WTC11 (cell line): ENCODE measurements at regions not wholly inside any gene's neighbourhood (a gene's known extent, or its start where the extent isn't known, plus 50 kb on each side); places are given as distances from the start of the nearest gene placed in this dataset.

Experiments used
- ATAC-seq: fragments of 200-7000 bp; cut with Tn5 transposase; 2 replicates; pipeline ENCODE4 v1.10.0; 2021; ENCODE audit warnings: mild to moderate bottlenecking, moderate library complexity
- CTCF ChIA-PET: fragments of 300-600 bp; sonication (Branson Sonifier 250); formaldehyde crosslinking; loops from one replicate; lab custom pipeline; 2021; ENCODE audit warnings: antibody characterized with exemption; lab: Charles Lee
- POLR2A ChIA-PET: fragments of 350-600 bp; sonication (Branson Sonifier 250); formaldehyde crosslinking; loops from one replicate; lab custom pipeline; 2021; ENCODE audit warnings: antibody characterized with exemption; lab: Charles Lee
- DNase-seq: peaks from one replicate; pipeline ENCODE4 v3.0.0; 2021; ENCODE audit warnings: low spot score
- H3K27ac Mint-ChIP-seq: 2 replicates; pipeline ENCODE4 v1.8.0; 2021; ENCODE audit warnings: mixed read lengths
- H3K27me3 Mint-ChIP-seq: 2 replicates; pipeline ENCODE4 v1.8.0; 2021; ENCODE audit warnings: low read depth, mild to moderate bottlenecking, moderate library complexity, mixed read lengths
- H3K36me3 Mint-ChIP-seq: 2 replicates; pipeline ENCODE4 v1.8.0; 2021; ENCODE audit warnings: mixed read lengths
- H3K4me1 Mint-ChIP-seq: 2 replicates; pipeline ENCODE4 v1.8.0; 2022; ENCODE audit warnings: mixed read lengths
- H3K4me3 Mint-ChIP-seq: 2 replicates; pipeline ENCODE4 v1.8.0; 2021; ENCODE audit warnings: mild to moderate bottlenecking, moderate library complexity, mixed read lengths
- H3K9me3 Mint-ChIP-seq: 2 replicates; pipeline ENCODE4 v1.8.0; 2021; ENCODE audit warnings: mixed read lengths
- ATF2 ChIP-seq: sonication (generic); formaldehyde crosslinking; IDR thresholded peaks from 2 replicates; pipeline ENCODE4 v1.8.1; 2022; ENCODE audit warnings: low read depth, missing genetic modification reagents, borderline replicate concordance
- FOXK1 ChIP-seq: sonication (generic); formaldehyde crosslinking; IDR thresholded peaks from 2 replicates; pipeline ENCODE4 v1.8.0; 2022; ENCODE audit warnings: mild to moderate bottlenecking, moderate library complexity, missing genetic modification reagents
- GABPB1 ChIP-seq: sonication (generic); formaldehyde crosslinking; IDR thresholded peaks from 2 replicates; pipeline ENCODE4 v1.8.1; 2023; ENCODE audit warnings: mild to moderate bottlenecking, missing genetic modification reagents
- GRHL2 ChIP-seq: fragments of 250-450 bp; sonication (Bioruptor Pico); IDR thresholded peaks from 2 replicates; pipeline ENCODE4 v1.8.0; 2022; ENCODE audit warnings: mild to moderate bottlenecking, moderate library complexity; ENCODE audit not compliant: insufficient replicate concordance, severe bottlenecking
- IRF2 ChIP-seq: sonication (generic); formaldehyde crosslinking; IDR thresholded peaks from 2 replicates; pipeline ENCODE4 v1.8.0; 2022; ENCODE audit warnings: low read depth, missing genetic modification reagents, borderline replicate concordance
- JUN ChIP-seq: sonication (generic); formaldehyde crosslinking; IDR thresholded peaks from 2 replicates; pipeline ENCODE4 v1.8.0; 2023; ENCODE audit warnings: mild to moderate bottlenecking, missing genetic modification reagents
- MXD4 ChIP-seq: fragments of 250-450 bp; sonication (Bioruptor Pico); IDR thresholded peaks from 2 replicates; pipeline ENCODE4 v1.8.0; 2021; ENCODE audit warnings: mild to moderate bottlenecking, moderate library complexity, borderline replicate concordance
- MYBL2 ChIP-seq: sonication (generic); formaldehyde crosslinking; IDR thresholded peaks from 2 replicates; pipeline ENCODE4 v1.8.1; 2023; ENCODE audit warnings: mild to moderate bottlenecking, moderate library complexity, missing genetic modification reagents
- NR2C2 ChIP-seq: sonication (generic); formaldehyde crosslinking; IDR thresholded peaks from 2 replicates; pipeline ENCODE4 v1.8.0; 2022; ENCODE audit warnings: mild to moderate bottlenecking, missing genetic modification reagents
- RORB ChIP-seq: fragments of 250-450 bp; sonication (Bioruptor Pico); IDR thresholded peaks from 2 replicates; pipeline ENCODE4 v1.9.0; 2021; ENCODE audit warnings: mild to moderate bottlenecking
- SMAD4 ChIP-seq: sonication (generic); formaldehyde crosslinking; IDR thresholded peaks from 2 replicates; pipeline ENCODE4 v1.8.0; 2022; ENCODE audit warnings: mild to moderate bottlenecking, missing genetic modification reagents
- TEAD1 ChIP-seq: sonication (generic); formaldehyde crosslinking; IDR thresholded peaks from 2 replicates; pipeline ENCODE4 v1.8.0; 2022; ENCODE audit warnings: mild to moderate bottlenecking, missing genetic modification reagents
- ZNF425 ChIP-seq: fragments of 250-450 bp; sonication (Bioruptor Pico); conservative IDR thresholded peaks from 2 replicates; pipeline ENCODE4 v1.9.0; 2021; ENCODE audit warnings: mild to moderate bottlenecking
- TF ChIP-seq, protein P1 (sequence below): sonication (generic); formaldehyde crosslinking; IDR thresholded peaks from 2 replicates; pipeline ENCODE4 v1.8.0; 2022; ENCODE audit warnings: mild to moderate bottlenecking, missing genetic modification reagents
- TF ChIP-seq, protein P2 (sequence below): fragments of 200-600 bp; IDR thresholded peaks from 2 replicates; pipeline ENCODE4 v1.8.0; 2022; ENCODE audit warnings: antibody characterized with exemption
- TF ChIP-seq, protein P3 (sequence below): sonication (generic); formaldehyde crosslinking; IDR thresholded peaks from 2 replicates; pipeline ENCODE4 v1.8.1; 2023; ENCODE audit warnings: mild to moderate bottlenecking, missing genetic modification reagents
- TF ChIP-seq, protein P4 (sequence below): fragments of 250-450 bp; sonication (Bioruptor Pico); IDR thresholded peaks from 2 replicates; pipeline ENCODE4 v1.9.0; 2021; ENCODE audit warnings: moderate library complexity, mild to moderate bottlenecking, inconsistent platforms, borderline replicate concordance
- TF ChIP-seq, protein P5 (sequence below): sonication (generic); formaldehyde crosslinking; IDR thresholded peaks from 2 replicates; pipeline ENCODE4 v1.8.0; 2022; ENCODE audit warnings: missing genetic modification reagents

GRCh38 chr5:159752622-159753275 lies 163.5 kb upstream of the ADRA1B start:
- H3K4me3 Mint-ChIP-seq = no peak overlapping the region
- H3K4me1 Mint-ChIP-seq = no peaks in the 10 kb centered on the region
- peaks cover 26% of the 10 kb centered on the region for H3K9me3 Mint-ChIP-seq
- no peak for ATAC-seq
- CTCF ChIA-PET = no interaction called here
- TF ChIP-seq SMAD4 (CRISPR knock-in tag) = no peak
- TF ChIP-seq, all 79 proteins: peak for 0
- peaks cover 10% of the 10 kb centered on the region; the same call in 1 of the 2 replicates for H3K36me3 Mint-ChIP-seq
- H3K27me3 Mint-ChIP-seq = no peaks in the 10 kb centered on the region
- POLR2A ChIA-PET = no interaction called here
- no peak for DNase-seq
- H3K27ac Mint-ChIP-seq = no peak overlapping the region

GRCh38 chr5:159758189-159758588 lies 158.1 kb upstream of the ADRA1B start:
- H3K4me3 Mint-ChIP-seq = no peak overlapping the region
- ChIA-PET CTCF (no interaction called here), POLR2A (no interaction called here)

DNA sequence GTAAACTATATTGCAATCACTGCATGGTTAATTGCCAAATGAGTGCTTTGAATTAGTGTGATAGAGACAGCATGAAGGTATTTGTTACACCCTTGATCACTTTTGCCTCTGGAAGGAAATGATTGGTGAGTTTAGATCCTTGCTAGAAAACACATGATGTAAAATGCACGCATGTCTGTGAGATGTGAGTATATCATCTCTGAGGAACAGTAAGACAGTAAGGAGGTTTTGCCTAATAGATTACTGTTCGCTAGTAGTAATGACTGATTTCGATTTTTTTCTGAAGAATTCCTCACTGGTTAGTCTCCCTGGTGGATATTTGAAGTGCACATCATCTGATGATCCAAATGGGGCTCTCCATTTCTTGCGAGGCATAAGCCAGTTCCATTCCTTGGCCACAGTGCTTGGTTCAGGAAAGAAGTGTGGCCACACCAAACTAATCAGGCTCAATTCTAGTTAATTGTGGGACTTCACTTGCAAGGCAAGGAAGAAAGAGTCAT lies 156.4 kb upstream of the ADRA1B start:
- Mint-ChIP-seq H3K9me3 (no peaks in the 10 kb centered on the region), H3K4me3 (no peak overlapping the region), H3K36me3 (no peaks in the 10 kb centered on the region), H3K27me3 (no peaks in the 10 kb centered on the region; the same call in 1 of the 2 replicates), H3K4me1 (peaks cover 19% of the 10 kb centered on the region), H3K27ac (no peak overlapping the region)
- no peak for DNase-seq
- CTCF ChIA-PET = no interaction called here
- ATAC-seq = no peak
- POLR2A ChIA-PET = no interaction called here
- TF ChIP-seq ZNF425 (no peak), ATF2 (CRISPR knock-in tag) (no peak), IRF2 (no peak), MXD4 (no peak), FOXK1 (CRISPR knock-in tag) (no peak), MYBL2 (no peak), TEAD1 (CRISPR knock-in tag) (no peak), JUN (CRISPR knock-in tag) (no peak), RORB (CRISPR knock-in tag) (no peak)
- TF ChIP-seq, protein P1, sequence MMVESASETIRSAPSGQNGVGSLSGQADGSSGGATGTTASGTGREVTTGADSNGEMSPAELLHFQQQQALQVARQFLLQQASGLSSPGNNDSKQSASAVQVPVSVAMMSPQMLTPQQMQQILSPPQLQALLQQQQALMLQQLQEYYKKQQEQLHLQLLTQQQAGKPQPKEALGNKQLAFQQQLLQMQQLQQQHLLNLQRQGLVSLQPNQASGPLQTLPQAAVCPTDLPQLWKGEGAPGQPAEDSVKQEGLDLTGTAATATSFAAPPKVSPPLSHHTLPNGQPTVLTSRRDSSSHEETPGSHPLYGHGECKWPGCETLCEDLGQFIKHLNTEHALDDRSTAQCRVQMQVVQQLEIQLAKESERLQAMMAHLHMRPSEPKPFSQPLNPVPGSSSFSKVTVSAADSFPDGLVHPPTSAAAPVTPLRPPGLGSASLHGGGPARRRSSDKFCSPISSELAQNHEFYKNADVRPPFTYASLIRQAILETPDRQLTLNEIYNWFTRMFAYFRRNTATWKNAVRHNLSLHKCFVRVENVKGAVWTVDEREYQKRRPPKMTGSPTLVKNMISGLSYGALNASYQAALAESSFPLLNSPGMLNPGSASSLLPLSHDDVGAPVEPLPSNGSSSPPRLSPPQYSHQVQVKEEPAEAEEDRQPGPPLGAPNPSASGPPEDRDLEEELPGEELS (CRISPR knock-in tag) = no peak
- TF ChIP-seq, protein P2, sequence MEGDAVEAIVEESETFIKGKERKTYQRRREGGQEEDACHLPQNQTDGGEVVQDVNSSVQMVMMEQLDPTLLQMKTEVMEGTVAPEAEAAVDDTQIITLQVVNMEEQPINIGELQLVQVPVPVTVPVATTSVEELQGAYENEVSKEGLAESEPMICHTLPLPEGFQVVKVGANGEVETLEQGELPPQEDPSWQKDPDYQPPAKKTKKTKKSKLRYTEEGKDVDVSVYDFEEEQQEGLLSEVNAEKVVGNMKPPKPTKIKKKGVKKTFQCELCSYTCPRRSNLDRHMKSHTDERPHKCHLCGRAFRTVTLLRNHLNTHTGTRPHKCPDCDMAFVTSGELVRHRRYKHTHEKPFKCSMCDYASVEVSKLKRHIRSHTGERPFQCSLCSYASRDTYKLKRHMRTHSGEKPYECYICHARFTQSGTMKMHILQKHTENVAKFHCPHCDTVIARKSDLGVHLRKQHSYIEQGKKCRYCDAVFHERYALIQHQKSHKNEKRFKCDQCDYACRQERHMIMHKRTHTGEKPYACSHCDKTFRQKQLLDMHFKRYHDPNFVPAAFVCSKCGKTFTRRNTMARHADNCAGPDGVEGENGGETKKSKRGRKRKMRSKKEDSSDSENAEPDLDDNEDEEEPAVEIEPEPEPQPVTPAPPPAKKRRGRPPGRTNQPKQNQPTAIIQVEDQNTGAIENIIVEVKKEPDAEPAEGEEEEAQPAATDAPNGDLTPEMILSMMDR = no peak
- TF ChIP-seq, protein P3, sequence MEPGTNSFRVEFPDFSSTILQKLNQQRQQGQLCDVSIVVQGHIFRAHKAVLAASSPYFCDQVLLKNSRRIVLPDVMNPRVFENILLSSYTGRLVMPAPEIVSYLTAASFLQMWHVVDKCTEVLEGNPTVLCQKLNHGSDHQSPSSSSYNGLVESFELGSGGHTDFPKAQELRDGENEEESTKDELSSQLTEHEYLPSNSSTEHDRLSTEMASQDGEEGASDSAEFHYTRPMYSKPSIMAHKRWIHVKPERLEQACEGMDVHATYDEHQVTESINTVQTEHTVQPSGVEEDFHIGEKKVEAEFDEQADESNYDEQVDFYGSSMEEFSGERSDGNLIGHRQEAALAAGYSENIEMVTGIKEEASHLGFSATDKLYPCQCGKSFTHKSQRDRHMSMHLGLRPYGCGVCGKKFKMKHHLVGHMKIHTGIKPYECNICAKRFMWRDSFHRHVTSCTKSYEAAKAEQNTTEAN (CRISPR knock-in tag) = no peak
- TF ChIP-seq, protein P4, sequence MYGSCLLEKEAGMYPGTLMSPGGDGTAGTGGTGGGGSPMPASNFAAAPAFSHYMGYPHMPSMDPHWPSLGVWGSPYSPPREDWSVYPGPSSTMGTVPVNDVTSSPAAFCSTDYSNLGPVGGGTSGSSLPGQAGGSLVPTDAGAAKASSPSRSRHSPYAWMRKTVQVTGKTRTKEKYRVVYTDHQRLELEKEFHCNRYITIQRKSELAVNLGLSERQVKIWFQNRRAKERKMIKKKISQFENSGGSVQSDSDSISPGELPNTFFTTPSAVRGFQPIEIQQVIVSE (CRISPR knock-in tag) = no peak
- TF ChIP-seq, protein P5, sequence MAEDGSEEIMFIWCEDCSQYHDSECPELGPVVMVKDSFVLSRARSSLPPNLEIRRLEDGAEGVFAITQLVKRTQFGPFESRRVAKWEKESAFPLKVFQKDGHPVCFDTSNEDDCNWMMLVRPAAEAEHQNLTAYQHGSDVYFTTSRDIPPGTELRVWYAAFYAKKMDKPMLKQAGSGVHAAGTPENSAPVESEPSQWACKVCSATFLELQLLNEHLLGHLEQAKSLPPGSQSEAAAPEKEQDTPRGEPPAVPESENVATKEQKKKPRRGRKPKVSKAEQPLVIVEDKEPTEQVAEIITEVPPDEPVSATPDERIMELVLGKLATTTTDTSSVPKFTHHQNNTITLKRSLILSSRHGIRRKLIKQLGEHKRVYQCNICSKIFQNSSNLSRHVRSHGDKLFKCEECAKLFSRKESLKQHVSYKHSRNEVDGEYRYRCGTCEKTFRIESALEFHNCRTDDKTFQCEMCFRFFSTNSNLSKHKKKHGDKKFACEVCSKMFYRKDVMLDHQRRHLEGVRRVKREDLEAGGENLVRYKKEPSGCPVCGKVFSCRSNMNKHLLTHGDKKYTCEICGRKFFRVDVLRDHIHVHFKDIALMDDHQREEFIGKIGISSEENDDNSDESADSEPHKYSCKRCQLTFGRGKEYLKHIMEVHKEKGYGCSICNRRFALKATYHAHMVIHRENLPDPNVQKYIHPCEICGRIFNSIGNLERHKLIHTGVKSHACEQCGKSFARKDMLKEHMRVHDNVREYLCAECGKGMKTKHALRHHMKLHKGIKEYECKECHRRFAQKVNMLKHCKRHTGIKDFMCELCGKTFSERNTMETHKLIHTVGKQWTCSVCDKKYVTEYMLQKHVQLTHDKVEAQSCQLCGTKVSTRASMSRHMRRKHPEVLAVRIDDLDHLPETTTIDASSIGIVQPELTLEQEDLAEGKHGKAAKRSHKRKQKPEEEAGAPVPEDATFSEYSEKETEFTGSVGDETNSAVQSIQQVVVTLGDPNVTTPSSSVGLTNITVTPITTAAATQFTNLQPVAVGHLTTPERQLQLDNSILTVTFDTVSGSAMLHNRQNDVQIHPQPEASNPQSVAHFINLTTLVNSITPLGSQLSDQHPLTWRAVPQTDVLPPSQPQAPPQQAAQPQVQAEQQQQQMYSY (CRISPR knock-in tag) = no peak

More at GRCh38 chr5:159758189-159758588, 158.1 kb upstream of the ADRA1B start:
- ATAC-seq (no peak), DNase-seq (no peak)
- Mint-ChIP-seq H3K9me3 (peaks cover 6% of the 10 kb centered on the region; the same call in 1 of the 2 replicates), H3K36me3 (no peaks in the 10 kb centered on the region), H3K27ac (no peak overlapping the region), H3K27me3 (no peaks in the 10 kb centered on the region), H3K4me1 (peaks cover 4% of the 10 kb centered on the region)
- TF ChIP-seq GABPB1 (CRISPR knock-in tag) = no peak
- TF ChIP-seq NR2C2 (CRISPR knock-in tag) = no peak
- TF ChIP-seq GRHL2 = no peak
